ENCODE measurements at regions not wholly inside any gene's neighbourhood (a gene's known extent, or its start where the extent isn't known, plus 50 kb on each side); places are given as distances from the start of the nearest gene placed in this dataset.

DNA sequence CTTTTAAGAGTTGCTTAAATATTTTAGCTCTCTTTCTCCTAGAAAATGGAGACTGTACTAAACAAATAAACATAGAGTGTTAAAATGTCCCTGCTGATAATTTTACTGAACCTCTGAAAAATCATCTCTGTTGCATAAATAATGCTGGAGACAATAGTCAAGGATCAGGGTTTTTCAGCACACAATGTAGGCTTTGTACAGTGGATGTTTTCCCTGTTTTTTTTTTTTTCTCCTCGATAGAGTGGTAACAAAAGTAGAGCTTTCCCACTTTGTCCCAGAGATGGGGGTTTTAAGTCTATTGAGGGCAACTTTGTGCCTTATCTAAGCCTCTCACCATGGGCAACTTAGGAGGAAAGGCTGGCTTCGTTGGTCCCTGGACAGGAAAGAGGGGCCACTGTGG, 222.6 kb upstream of the HDDC2 start:
- ATAC-seq, result no peak
- H3K36me3 ChIP-seq, result no peaks in the 10 kb centered on the region
- in situ Hi-C loops (cut with MboI; ENCODE audit: low sequenced_read_pairs in 4 of 4) (no loop called here), intact Hi-C loops (cut with DNase I; ENCODE audit: low total_unique reads) (no loop called here)
- H3K4me3 ChIP-seq, result no peak overlapping the region
- no peak overlapping the region for H3K27ac ChIP-seq
- H3K27me3 ChIP-seq, result no peaks in the 10 kb centered on the region
- no peak for DNase-seq
- TF ChIP-seq, protein P1, sequence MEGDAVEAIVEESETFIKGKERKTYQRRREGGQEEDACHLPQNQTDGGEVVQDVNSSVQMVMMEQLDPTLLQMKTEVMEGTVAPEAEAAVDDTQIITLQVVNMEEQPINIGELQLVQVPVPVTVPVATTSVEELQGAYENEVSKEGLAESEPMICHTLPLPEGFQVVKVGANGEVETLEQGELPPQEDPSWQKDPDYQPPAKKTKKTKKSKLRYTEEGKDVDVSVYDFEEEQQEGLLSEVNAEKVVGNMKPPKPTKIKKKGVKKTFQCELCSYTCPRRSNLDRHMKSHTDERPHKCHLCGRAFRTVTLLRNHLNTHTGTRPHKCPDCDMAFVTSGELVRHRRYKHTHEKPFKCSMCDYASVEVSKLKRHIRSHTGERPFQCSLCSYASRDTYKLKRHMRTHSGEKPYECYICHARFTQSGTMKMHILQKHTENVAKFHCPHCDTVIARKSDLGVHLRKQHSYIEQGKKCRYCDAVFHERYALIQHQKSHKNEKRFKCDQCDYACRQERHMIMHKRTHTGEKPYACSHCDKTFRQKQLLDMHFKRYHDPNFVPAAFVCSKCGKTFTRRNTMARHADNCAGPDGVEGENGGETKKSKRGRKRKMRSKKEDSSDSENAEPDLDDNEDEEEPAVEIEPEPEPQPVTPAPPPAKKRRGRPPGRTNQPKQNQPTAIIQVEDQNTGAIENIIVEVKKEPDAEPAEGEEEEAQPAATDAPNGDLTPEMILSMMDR (IDR thresholded peaks at IDR 0.05 in 4 of 5, conservative IDR thresholded peaks at IDR 0.05 in 1 of 5), result no peak
- no peak for TF ChIP-seq POLR2A (IDR thresholded peaks at IDR 0.05)
- no peaks in the 10 kb centered on the region for H3K9me3 ChIP-seq
- H3K4me1 ChIP-seq, result no peaks in the 10 kb centered on the region

DNA sequence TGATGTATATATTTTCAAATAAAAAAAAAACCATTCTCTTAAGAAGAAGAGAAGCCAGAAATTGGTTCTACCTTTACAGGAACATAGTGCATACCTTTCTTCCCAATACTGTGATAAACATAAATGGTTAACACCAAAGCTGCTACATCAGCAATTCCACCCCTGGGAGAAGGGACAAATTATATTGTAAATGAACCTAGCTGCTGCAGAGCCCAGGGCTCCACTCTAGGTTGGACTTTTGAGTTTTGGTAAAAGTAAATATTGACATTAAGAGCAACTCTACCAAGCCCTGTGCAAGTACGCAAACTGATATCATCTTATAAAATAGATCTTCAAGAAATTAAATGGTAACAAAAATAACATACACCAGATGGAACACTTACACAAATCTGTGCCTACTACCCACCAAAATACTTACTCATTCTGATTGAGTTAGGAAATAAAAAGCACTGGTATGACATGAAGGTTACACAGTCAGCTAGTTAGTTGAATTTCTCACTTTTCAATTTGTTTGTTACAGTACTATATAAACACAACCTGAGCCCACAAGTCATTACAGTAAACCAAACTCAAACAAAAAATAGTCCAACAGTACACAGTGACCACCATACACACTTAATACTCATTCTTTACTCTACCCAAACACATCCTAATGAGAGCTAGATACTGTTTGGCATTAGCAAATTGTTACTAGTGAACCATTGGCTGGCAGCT, 223.3 kb upstream of the HEY2 start:
- DNase-seq, result no peak
- in situ Hi-C loops (cut with MboI; ENCODE audit: low sequenced_read_pairs in 4 of 4), result no loop called here
- Histone ChIP-seq H3K4me1 (no peaks in the 10 kb centered on the region), H3K4me3 (no peak overlapping the region), H3K27ac (no peak overlapping the region), H3K9me3 (no peaks in the 10 kb centered on the region), H3K36me3 (no peaks in the 10 kb centered on the region), H3K27me3 (no peaks in the 10 kb centered on the region)
- intact Hi-C loops (cut with DNase I; ENCODE audit: low total_unique reads), result no loop called here
- TF ChIP-seq POLR2A (IDR thresholded peaks at IDR 0.05), result no peak
- TF ChIP-seq, protein P1 (IDR thresholded peaks at IDR 0.05 in 4 of 5, conservative IDR thresholded peaks at IDR 0.05 in 1 of 5), result no peak
- no peak for ATAC-seq

DNA sequence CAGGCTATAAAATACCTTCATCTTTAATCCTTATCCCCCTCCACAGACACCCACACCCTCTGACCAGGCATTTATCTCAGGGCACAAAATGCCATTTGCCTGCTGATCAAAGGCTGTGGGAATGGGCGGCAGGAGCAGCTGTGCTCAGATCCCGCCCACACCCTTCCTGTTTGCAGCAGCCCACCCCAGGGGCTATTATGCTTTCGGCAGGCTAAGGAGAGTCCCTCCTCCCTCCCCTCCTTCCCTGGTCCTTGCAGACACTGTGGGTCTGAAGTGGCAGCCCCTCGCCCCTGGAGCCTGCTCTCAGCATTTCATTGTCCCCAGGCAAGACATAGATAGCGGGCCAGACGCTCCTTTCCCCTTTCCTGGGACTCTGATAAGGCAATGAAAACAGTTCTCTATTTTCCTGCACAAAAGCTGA, 220.8 kb upstream of the HEY2 start:
- Histone ChIP-seq H3K4me1 (no peaks in the 10 kb centered on the region), H3K36me3 (no peaks in the 10 kb centered on the region), H3K27ac (no peak overlapping the region), H3K4me3 (no peak overlapping the region), H3K27me3 (no peaks in the 10 kb centered on the region), H3K9me3 (no peaks in the 10 kb centered on the region)
- in situ Hi-C loops (cut with MboI; ENCODE audit: low sequenced_read_pairs in 4 of 4) (no loop called here), intact Hi-C loops (cut with DNase I; ENCODE audit: low total_unique reads) (no loop called here)
- ATAC-seq (no peak), DNase-seq (no peak)
- TF ChIP-seq POLR2A (IDR thresholded peaks at IDR 0.05), result no peak
- TF ChIP-seq, protein P1 (IDR thresholded peaks at IDR 0.05 in 4 of 5, conservative IDR thresholded peaks at IDR 0.05 in 1 of 5), result no peak

DNA sequence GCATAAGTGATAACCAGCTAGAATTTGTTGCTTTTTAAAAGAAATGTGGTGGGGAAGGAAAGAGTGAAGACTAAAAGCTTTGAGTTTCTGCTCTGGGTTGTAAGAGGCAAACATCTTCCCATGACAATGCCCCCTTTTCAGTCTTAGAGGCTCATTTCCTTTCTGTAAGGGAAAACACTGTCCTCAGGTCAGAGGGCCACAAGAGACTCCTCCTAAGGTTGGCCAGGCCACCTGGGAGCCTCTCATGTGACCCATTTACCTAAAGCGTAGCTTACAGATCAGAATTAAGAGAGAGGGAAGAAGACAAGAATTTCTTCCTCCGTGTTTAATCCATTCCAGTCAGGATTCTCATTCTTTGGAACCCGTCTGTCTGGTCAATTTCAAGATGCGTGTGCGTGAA, 220.4 kb upstream of the HEY2 start:
- Histone ChIP-seq H3K27me3 (no peaks in the 10 kb centered on the region), H3K4me3 (no peak overlapping the region), H3K4me1 (peaks cover 0 to 2% of the 10 kb centered on the region in 2 donors), H3K9me3 (no peaks in the 10 kb centered on the region), H3K36me3 (no peaks in the 10 kb centered on the region), H3K27ac (no peak overlapping the region)
- intact Hi-C loops (cut with DNase I; ENCODE audit: low total_unique reads) (no loop called here), in situ Hi-C loops (cut with MboI; ENCODE audit: low sequenced_read_pairs in 4 of 4) (no loop called here)
- TF ChIP-seq, protein P1 (IDR thresholded peaks at IDR 0.05 in 4 of 5, conservative IDR thresholded peaks at IDR 0.05 in 1 of 5), result no peak
- no peak for TF ChIP-seq POLR2A (IDR thresholded peaks at IDR 0.05)
- ATAC-seq, result no peak
- no peak for DNase-seq
